Trophoblast cell (in vitro differentiated cells and primary cell): ENCODE measurements at regions not wholly inside any gene's neighbourhood (a gene's known extent, or its start where the extent isn't known, plus 50 kb on each side); places are given as distances from the start of the nearest gene placed in this dataset.
"Not testable (repeated sequence)": the region's sequence is repeated elsewhere in the genome, so short reads cannot be mapped to it uniquely, and the experiment has no call there.

Experiments
- DNase-seq, 2 donors: peaks; one replicate each; pipeline ENCODE4 v3.0.0-alpha.2; 2016
- H2AFZ ChIP-seq: 2 replicates; pipeline ENCODE4 v1.6.1; 2013; ENCODE audit warnings: low read length, moderate library complexity, mild to moderate bottlenecking; ENCODE audit not compliant: insufficient read depth, poor library complexity
- H2AK5ac ChIP-seq: 2 replicates; pipeline ENCODE4 v1.6.1; 2013; ENCODE audit warnings: mild to moderate bottlenecking, low read length
- H2BK120ac ChIP-seq: 2 replicates; pipeline ENCODE4 v1.6.1; 2013; ENCODE audit warnings: low read length, mild to moderate bottlenecking, moderate library complexity; ENCODE audit not compliant: insufficient read depth, poor library complexity
- H2BK12ac ChIP-seq: 2 replicates; pipeline ENCODE4 v1.6.1; 2013; ENCODE audit warnings: mild to moderate bottlenecking, low read length, moderate library complexity
- H2BK5ac ChIP-seq: 2 replicates; pipeline ENCODE4 v1.6.1; 2013; ENCODE audit warnings: low read length, low read depth, moderate library complexity, mild to moderate bottlenecking; ENCODE audit not compliant: poor library complexity
- H3K14ac ChIP-seq: 2 replicates; pipeline ENCODE4 v1.6.1; 2013; ENCODE audit warnings: mild to moderate bottlenecking, low read length
- H3K18ac ChIP-seq: 2 replicates; pipeline ENCODE4 v1.6.1; 2013; ENCODE audit warnings: mild to moderate bottlenecking, low read length
- H3K23ac ChIP-seq: 2 replicates; pipeline ENCODE4 v1.6.1; 2013; ENCODE audit warnings: low read length
- H3K27ac ChIP-seq: 2 replicates; pipeline ENCODE4 v1.5.1; 2013; ENCODE audit warnings: low read depth, mild to moderate bottlenecking, inconsistent platforms, low read length, moderate library complexity
- H3K27me3 ChIP-seq: 2 replicates; pipeline ENCODE4 v1.6.1; 2013; ENCODE audit warnings: inconsistent platforms, mild to moderate bottlenecking, low read length, moderate library complexity; ENCODE audit not compliant: insufficient read depth
- H3K36me3 ChIP-seq, 2 experiments: 1 replicate in 1 of 2; 2 replicates in 1 of 2; pipeline ENCODE4 v1.6.1; 2013; ENCODE audit warnings: low read length in 2 of 2, mild to moderate bottlenecking in 2 of 2, moderate library complexity in 1 of 2; ENCODE audit not compliant: insufficient read depth in 2 of 2, control insufficient read depth in 1 of 2
- H3K4ac ChIP-seq: 2 replicates; pipeline ENCODE4 v1.6.1; 2013; ENCODE audit warnings: low read depth, mild to moderate bottlenecking, low read length, moderate library complexity
- H3K4me1 ChIP-seq, 2 experiments: 1 replicate in 1 of 2; 2 replicates in 1 of 2; pipeline ENCODE4 v1.6.1; 2013; ENCODE audit warnings: low read length in 2 of 2, mild to moderate bottlenecking in 2 of 2, moderate library complexity in 1 of 2; ENCODE audit not compliant: insufficient read depth in 2 of 2, control insufficient read depth in 1 of 2
- H3K4me2 ChIP-seq: 2 replicates; pipeline ENCODE4 v1.6.1; 2013; ENCODE audit warnings: inconsistent platforms, mild to moderate bottlenecking, low read length, moderate library complexity
- H3K4me3 ChIP-seq: 2 replicates; pipeline ENCODE4 v1.5.1; 2013; ENCODE audit warnings: mild to moderate bottlenecking, low read depth, low read length, inconsistent platforms
- H3K79me1 ChIP-seq: one replicate; pipeline ENCODE4 v1.6.1; 2013; ENCODE audit warnings: low read length
- H3K79me2 ChIP-seq: 2 replicates; pipeline ENCODE4 v1.6.1; 2013; ENCODE audit warnings: low read length, mild to moderate bottlenecking; ENCODE audit not compliant: control insufficient read depth, insufficient read depth, poor library complexity
- H3K9ac ChIP-seq: 2 replicates; pipeline ENCODE4 v1.6.1; 2013; ENCODE audit warnings: mild to moderate bottlenecking, low read length
- H3K9me3 ChIP-seq: 2 replicates; pipeline ENCODE4 v1.6.1; 2013; ENCODE audit warnings: low read depth, mild to moderate bottlenecking, control low read depth, inconsistent platforms, low read length; ENCODE audit not compliant: insufficient read depth
- H4K12ac ChIP-seq: 2 replicates; pipeline ENCODE4 v1.6.1; 2013; ENCODE audit warnings: low read depth, mild to moderate bottlenecking, low read length, moderate library complexity
- H4K8ac ChIP-seq: 2 replicates; pipeline ENCODE4 v1.6.1; 2013; ENCODE audit warnings: low read depth, mild to moderate bottlenecking, low read length, moderate library complexity
- H4K91ac ChIP-seq: one replicate; pipeline ENCODE4 v1.6.1; 2013; ENCODE audit warnings: low read depth, mild to moderate bottlenecking, low read length, moderate library complexity
- WGBS: extraction: QIAGEN DNeasy Blood & Tissue Kit; methylation state at CpG from one replicate; pipeline ENCODE4 v1.1.7; 2013; ENCODE audit warnings: missing lambda C conversion rate; ENCODE audit not compliant: insufficient read length, insufficient coverage; ENCODE audit errors: extremely low coverage; 5-methylcytosine and 5-hydroxymethylcytosine counted together

- WGBS: no CpG with 5 or more reads among the region's 2 CpGs
- not testable (repeated sequence) for H3K27me3 ChIP-seq, DNase-seq, H3K18ac ChIP-seq, H3K14ac ChIP-seq, H2BK12ac ChIP-seq, H2BK5ac ChIP-seq, H4K12ac ChIP-seq, H3K9ac ChIP-seq, H3K4ac ChIP-seq, H3K36me3 ChIP-seq, H3K23ac ChIP-seq, H2AFZ ChIP-seq, H3K4me3 ChIP-seq, H3K79me2 ChIP-seq, H4K91ac ChIP-seq, H2BK120ac ChIP-seq, H3K4me1 ChIP-seq, H3K27ac ChIP-seq, H4K8ac ChIP-seq, H3K4me2 ChIP-seq, H2AK5ac ChIP-seq, H3K79me1 ChIP-seq, H3K9me3 ChIP-seq
These were observed 236.2 kb downstream of the ZNF37A start for GRCh38 chr10:38330306-38330705.

GRCh38 chr10:38331106-38331505 lies 237.0 kb downstream of the ZNF37A start:
- H3K27ac ChIP-seq, H3K4me2 ChIP-seq, H3K23ac ChIP-seq, H3K9me3 ChIP-seq, DNase-seq, H3K9ac ChIP-seq, H3K36me3 ChIP-seq, H3K4me1 ChIP-seq, H2BK120ac ChIP-seq, H2AFZ ChIP-seq, H4K91ac ChIP-seq, H4K8ac ChIP-seq, H2BK12ac ChIP-seq, H3K18ac ChIP-seq, H2BK5ac ChIP-seq, H3K4ac ChIP-seq, H3K4me3 ChIP-seq, H3K27me3 ChIP-seq, H3K14ac ChIP-seq, H3K79me1 ChIP-seq, H2AK5ac ChIP-seq, H3K79me2 ChIP-seq, H4K12ac ChIP-seq: not testable (repeated sequence)
- WGBS: no CpG with 5 or more reads among the region's 2 CpGs

GRCh38 chr10:38333699-38334098 lies 239.6 kb downstream of the ZNF37A start:
- H3K4me2 ChIP-seq, H2BK5ac ChIP-seq, H3K27me3 ChIP-seq: not testable (repeated sequence)

GRCh38 chr10:38350645-38351044 lies 256.5 kb downstream of the ZNF37A start:
- H4K12ac ChIP-seq, H3K23ac ChIP-seq, H2AK5ac ChIP-seq, H3K4me3 ChIP-seq, H2AFZ ChIP-seq, H3K4me2 ChIP-seq, H3K4ac ChIP-seq, H2BK5ac ChIP-seq, H3K27ac ChIP-seq, H3K18ac ChIP-seq, DNase-seq, H3K27me3 ChIP-seq, H3K9me3 ChIP-seq, H3K4me1 ChIP-seq, H3K79me2 ChIP-seq, H4K91ac ChIP-seq, H3K36me3 ChIP-seq, H3K79me1 ChIP-seq, H2BK120ac ChIP-seq, H3K9ac ChIP-seq, H2BK12ac ChIP-seq, H4K8ac ChIP-seq, H3K14ac ChIP-seq: not testable (repeated sequence)
- WGBS: no CpG with 5 or more reads among the region's 1 CpG

More at GRCh38 chr10:38333699-38334098, 239.6 kb downstream of the ZNF37A start:
- DNase-seq, H2AFZ ChIP-seq, H3K23ac ChIP-seq, H3K14ac ChIP-seq, H3K18ac ChIP-seq, H3K9ac ChIP-seq, H3K36me3 ChIP-seq, H3K79me1 ChIP-seq, H4K91ac ChIP-seq, H2BK12ac ChIP-seq, H2BK120ac ChIP-seq, H4K12ac ChIP-seq, H3K27ac ChIP-seq, H3K9me3 ChIP-seq, H3K4me1 ChIP-seq, H2AK5ac ChIP-seq, H4K8ac ChIP-seq, H3K4me3 ChIP-seq, H3K4ac ChIP-seq, H3K79me2 ChIP-seq: not testable (repeated sequence)
- no CpG with 5 or more reads among the region's 4 CpGs for WGBS
